AG09309 (cell line): ENCODE measurements at regions not wholly inside any gene's neighbourhood (a gene's known extent, or its start where the extent isn't known, plus 50 kb on each side); places are given as distances from the start of the nearest gene placed in this dataset.

Experiments
- DNase-seq: peaks from one replicate; pipeline ENCODE4 v3.0.0-alpha.2; 2010; ENCODE audit warnings: low read depth
- H3K4me3 ChIP-seq: 2 replicates; pipeline ENCODE4 v1.5.1; 2011; ENCODE audit warnings: mild to moderate bottlenecking, low read depth, low read length, moderate library complexity; ENCODE audit not compliant: control insufficient read depth
- CTCF ChIP-seq: IDR thresholded peaks from 2 replicates; pipeline ENCODE4 v1.5.1; 2011; ENCODE audit warnings: mild to moderate bottlenecking, low read depth, low read length, inconsistent platforms; ENCODE audit not compliant: insufficient read depth, control insufficient read depth; ENCODE audit errors: missing control alignments

GRCh38 chr3:18238746-18239331 is 186.3 kb downstream of the SATB1 start:
- DNase-seq = no peak
- no peak overlapping the region for H3K4me3 ChIP-seq
- TF ChIP-seq CTCF = no peak

GRCh38 chr3:18238332-18238731 is 186.8 kb downstream of the SATB1 start:
- no peak for DNase-seq
- no peak overlapping the region for H3K4me3 ChIP-seq
- TF ChIP-seq CTCF = no peak

GRCh38 chr3:18237251-18238005 is 187.7 kb downstream of the SATB1 start:
- H3K4me3 ChIP-seq = no peak overlapping the region
- peak; percentile 35 for DNase-seq
- TF ChIP-seq CTCF = no peak

- no peak for DNase-seq
- TF ChIP-seq CTCF = no peak
- no peak overlapping the region for H3K4me3 ChIP-seq
These were observed 188.4 kb downstream of the SATB1 start for GRCh38 chr3:18236726-18237125.

GRCh38 chr3:18234717-18235335 is 190.3 kb downstream of the SATB1 start:
- TF ChIP-seq CTCF = no peak
- no peak for DNase-seq
- H3K4me3 ChIP-seq = no peak overlapping the region

- H3K4me3 ChIP-seq = no peak overlapping the region
- TF ChIP-seq CTCF = no peak
- DNase-seq = no peak
These were observed 191.0 kb downstream of the SATB1 start for GRCh38 chr3:18233987-18234716.
